Stimulated activated CD8-positive, alpha-beta memory T cell treated with anti-CD3 and anti-CD28 coated beads, Interleukin-7, amount 100 ng/mL, for 4 hours (primary cell): ENCODE measurements at regions not wholly inside any gene's neighbourhood (a gene's known extent, or its start where the extent isn't known, plus 50 kb on each side); places are given as distances from the start of the nearest gene placed in this dataset.
"Not testable (repeated sequence)": the region's sequence is repeated elsewhere in the genome, so short reads cannot be mapped to it uniquely, and the experiment has no call there.

Experiments used
- DNase-seq, 2 donors: peaks; one replicate each; pipeline ENCODE4 v3.0.0-alpha.2; 2020; ENCODE audit warnings: low read depth in 2 of 2

GRCh38 chr22:47307822-47308221 is 545.4 kb downstream of the TBC1D22A start:
- DNase-seq, result no peak

DNA sequence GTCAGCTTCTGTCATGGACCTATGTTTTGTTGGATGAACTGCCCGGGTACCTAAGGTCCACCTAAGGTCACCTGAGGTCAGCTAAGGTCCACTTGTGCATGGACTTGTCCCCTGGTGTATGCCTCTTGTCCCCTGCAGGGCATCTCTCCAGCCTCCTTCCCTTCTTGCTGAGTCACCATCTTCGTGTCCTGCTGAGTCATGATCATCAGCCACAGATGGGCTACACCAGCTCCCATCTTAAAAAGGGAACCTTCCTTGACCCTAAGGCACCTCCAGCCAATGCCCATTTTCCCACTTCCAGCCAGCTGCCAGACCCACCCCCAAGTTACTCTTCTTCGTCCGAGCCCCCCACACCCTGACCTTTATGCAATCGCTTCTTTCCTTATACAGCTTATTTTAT is 544.9 kb downstream of the TBC1D22A start:
- DNase-seq, result no peak

GRCh38 chr22:47304854-47305253 is 542.4 kb downstream of the TBC1D22A start:
- DNase-seq, result no peak

- no peak for DNase-seq
These were observed 541.9 kb downstream of the TBC1D22A start for GRCh38 chr22:47304191-47304831.

- DNase-seq, result no peak
These were observed 540.9 kb downstream of the TBC1D22A start for GRCh38 chr22:47303161-47303890.

GRCh38 chr22:47302587-47302986 is 540.1 kb downstream of the TBC1D22A start:
- DNase-seq, result not testable (repeated sequence)

GRCh38 chr22:47301820-47302475 is 539.5 kb downstream of the TBC1D22A start:
- no peak for DNase-seq

DNA sequence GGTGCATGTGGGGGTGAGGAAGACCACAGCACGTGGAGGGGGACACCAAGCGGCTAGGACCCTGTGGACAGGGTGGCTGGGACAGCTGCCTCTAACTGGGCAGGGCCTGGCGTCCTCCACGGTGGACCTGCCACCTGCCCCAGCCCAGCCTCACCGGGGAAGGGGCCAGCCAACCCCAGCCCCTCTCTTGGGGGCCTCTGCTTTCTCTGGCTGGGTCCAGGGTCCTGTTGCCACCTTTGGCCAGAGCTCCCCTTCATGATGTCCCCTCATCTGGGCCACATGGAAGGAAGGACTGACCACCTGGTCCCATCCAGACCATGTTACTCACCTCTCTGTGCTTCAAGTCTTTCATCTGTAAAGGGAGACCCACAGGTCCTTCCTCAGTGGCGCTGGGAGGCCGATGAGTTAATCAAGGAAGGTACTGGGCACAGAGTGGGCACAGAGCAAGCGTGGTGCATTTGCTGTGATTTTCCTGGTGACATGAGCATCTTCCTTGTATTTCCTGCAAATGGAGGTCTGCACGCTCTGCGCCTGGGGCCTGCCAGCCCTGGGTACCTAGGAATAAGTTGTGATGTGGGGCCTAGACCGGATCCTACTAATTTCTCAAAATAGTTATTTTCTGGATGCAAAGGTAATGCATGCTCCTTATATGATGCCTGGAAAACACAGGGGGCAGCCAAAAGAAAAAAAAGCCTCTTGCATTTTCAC is 538.4 kb downstream of the TBC1D22A start:
- DNase-seq, result no peak

- DNase-seq, result no peak
These were observed 537.6 kb downstream of the TBC1D22A start for GRCh38 chr22:47299863-47300697.

GRCh38 chr22:47299211-47299862 is 536.9 kb downstream of the TBC1D22A start:
- DNase-seq, result no peak

DNA sequence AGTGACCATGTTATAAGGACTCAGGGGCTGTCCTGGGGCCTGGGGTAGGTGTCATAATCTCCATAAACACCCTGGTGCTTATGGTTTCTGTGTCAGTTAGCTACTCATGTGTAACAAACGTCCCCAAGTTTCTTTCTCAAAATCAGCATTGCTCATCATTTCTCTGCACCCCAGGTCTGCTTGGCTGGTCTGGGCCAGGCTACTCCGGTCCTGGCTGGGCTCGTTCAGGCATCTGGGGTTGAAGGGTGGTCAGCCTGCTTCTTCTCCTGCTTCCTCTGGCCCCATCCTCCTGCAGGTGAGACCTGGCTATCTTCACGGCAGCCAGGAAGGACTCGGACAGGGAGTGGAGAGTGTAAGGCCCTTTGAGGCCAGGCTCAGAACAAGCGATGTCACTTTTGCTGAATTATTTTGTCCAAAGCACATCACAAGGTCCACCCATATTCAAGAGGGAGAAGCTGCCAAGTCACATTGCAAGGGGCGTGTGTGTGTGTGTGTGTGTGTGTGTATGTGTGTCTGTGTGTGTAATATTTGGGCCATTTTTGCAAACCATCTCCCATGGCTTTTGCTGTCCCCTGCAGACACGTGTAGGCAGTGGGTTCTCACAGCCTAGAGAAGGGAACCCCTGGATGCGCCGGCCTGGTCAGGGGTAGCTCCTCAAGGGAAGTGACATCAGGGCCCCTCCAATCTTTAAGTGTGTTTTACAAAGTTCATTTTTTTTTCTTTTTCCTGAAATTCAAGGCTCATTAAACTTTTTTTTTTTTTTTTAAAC is 535.8 kb downstream of the TBC1D22A start:
- DNase-seq, result no peak

GRCh38 chr22:47297261-47298016 is 535.0 kb downstream of the TBC1D22A start:
- no peak for DNase-seq

- DNase-seq, result no peak
These were observed 534.2 kb downstream of the TBC1D22A start for GRCh38 chr22:47296405-47297260.

DNA sequence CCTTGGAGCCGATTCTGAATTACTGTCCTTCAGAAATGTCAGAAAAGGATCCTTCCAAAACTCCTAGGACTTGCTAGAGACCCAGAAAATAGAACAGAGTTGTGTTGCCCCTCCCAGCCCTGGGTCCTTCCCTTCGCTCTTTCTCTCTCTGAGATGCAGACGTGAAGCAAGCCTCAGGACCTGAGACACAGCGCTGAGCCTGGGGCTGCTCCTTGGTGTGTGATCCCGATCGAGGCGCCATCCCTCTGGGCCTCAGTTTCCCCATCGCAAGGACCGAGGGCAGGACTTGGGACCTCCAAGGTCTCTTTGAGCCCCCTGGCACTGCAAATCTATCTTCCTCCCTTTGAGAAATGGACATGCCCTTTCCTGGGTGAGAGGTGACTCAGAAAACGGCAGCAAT is 533.5 kb downstream of the TBC1D22A start:
- DNase-seq, result no peak

- DNase-seq, result no peak
These were observed 532.9 kb downstream of the TBC1D22A start for GRCh38 chr22:47295226-47295901.

DNA sequence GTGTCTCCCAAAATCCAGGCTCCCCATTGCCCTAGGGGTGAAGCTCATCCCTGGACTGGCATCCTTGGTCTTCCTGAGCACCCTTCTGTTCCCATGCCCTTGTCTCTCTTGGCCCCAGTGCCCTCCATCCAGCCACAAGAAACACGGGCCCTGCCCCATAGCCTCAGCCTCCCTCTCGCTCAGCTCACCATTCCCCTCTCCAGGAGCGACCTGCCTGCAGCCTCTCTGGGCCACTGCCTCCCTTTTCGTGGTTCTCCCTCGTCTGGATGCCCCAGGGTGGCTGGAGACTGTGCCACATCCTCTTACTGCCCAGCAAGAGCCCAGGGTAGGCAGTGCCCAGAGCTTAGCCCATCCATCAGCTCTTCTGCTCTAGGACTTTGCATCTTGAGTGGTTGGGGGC is 532.1 kb downstream of the TBC1D22A start:
- no peak for DNase-seq

DNA sequence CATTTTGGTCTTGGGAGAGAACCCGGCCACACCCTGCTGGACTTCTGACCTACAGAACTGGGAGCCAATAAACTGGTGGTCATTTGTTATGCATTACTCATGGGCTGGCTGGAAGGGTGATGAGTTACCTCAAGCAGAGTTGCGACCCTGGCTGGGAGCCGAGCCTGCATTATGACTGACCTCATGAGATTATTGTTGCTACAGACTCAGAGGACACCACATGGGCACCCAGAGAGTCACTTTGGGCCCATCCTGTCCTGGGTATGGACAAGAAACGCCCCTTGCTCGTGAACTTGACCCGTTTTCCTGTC is 531.7 kb downstream of the TBC1D22A start:
- DNase-seq, result no peak
